BE2C (cell line): ENCODE measurements at regions not wholly inside any gene's neighbourhood (a gene's known extent, or its start where the extent isn't known, plus 50 kb on each side); places are given as distances from the start of the nearest gene placed in this dataset.

Source experiments
- DNase-seq: peaks from one replicate; pipeline ENCODE4 v3.0.0-alpha.2; 2020
- H3K27me3 ChIP-seq: fragments of 250-450 bp; sonication (Bioruptor Pico); 2 replicates; pipeline ENCODE4 v1.5.1; 2020; ENCODE audit warnings: mild to moderate bottlenecking
- H3K36me3 ChIP-seq: fragments of 250-450 bp; sonication (Bioruptor Pico); 2 replicates; pipeline ENCODE4 v1.5.1; 2020; ENCODE audit warnings: mild to moderate bottlenecking
- H3K4me1 ChIP-seq: fragments of 250-450 bp; sonication (Bioruptor Pico); 2 replicates; pipeline ENCODE4 v1.5.1; 2020
- H3K4me3 ChIP-seq: 2 replicates; pipeline ENCODE4 v1.5.1; 2011; ENCODE audit warnings: low read depth, low read length
- H3K9me3 ChIP-seq: fragments of 250-450 bp; sonication (Bioruptor Pico); 2 replicates; pipeline ENCODE4 v1.5.1; 2020
- CTCF ChIP-seq: IDR thresholded peaks from 2 replicates; pipeline ENCODE4 v1.5.1; 2012; ENCODE audit warnings: mild to moderate bottlenecking, low read depth, low read length

GRCh38 chr7:91446819-91447218 is 182.6 kb downstream of the FZD1 start:
- no peaks in the 10 kb centered on the region for H3K36me3 ChIP-seq
- no peak overlapping the region for H3K4me3 ChIP-seq
- no peak for TF ChIP-seq CTCF
- H3K27me3 ChIP-seq: no peaks in the 10 kb centered on the region
- no peak for DNase-seq
- no peaks in the 10 kb centered on the region for H3K4me1 ChIP-seq
- no peaks in the 10 kb centered on the region for H3K9me3 ChIP-seq

GRCh38 chr7:91455411-91455810 is 191.2 kb downstream of the FZD1 start:
- Histone ChIP-seq H3K4me3 (no peak overlapping the region), H3K9me3 (no peaks in the 10 kb centered on the region), H3K27me3 (no peaks in the 10 kb centered on the region), H3K36me3 (no peaks in the 10 kb centered on the region), H3K4me1 (no peaks in the 10 kb centered on the region)
- no peak for TF ChIP-seq CTCF
- DNase-seq: no peak

- no peaks in the 10 kb centered on the region for H3K36me3 ChIP-seq
- no peak for DNase-seq
- no peaks in the 10 kb centered on the region for H3K9me3 ChIP-seq
- no peaks in the 10 kb centered on the region for H3K27me3 ChIP-seq
- no peak for TF ChIP-seq CTCF
- H3K4me3 ChIP-seq: no peak overlapping the region
- H3K4me1 ChIP-seq: no peaks in the 10 kb centered on the region
Measured at GRCh38 chr7:91457208-91457607, 193.0 kb downstream of the FZD1 start.

- no peaks in the 10 kb centered on the region for H3K9me3 ChIP-seq
- H3K27me3 ChIP-seq: no peaks in the 10 kb centered on the region
- H3K4me1 ChIP-seq: no peaks in the 10 kb centered on the region
- no peak overlapping the region for H3K4me3 ChIP-seq
- TF ChIP-seq CTCF: no peak
- DNase-seq: no peak
- H3K36me3 ChIP-seq: no peaks in the 10 kb centered on the region
Measured at GRCh38 chr7:91459539-91459938, 195.3 kb downstream of the FZD1 start.

GRCh38 chr7:91462316-91462715 is 198.1 kb downstream of the FZD1 start:
- no peak for DNase-seq
- Histone ChIP-seq H3K4me1 (no peaks in the 10 kb centered on the region), H3K27me3 (no peaks in the 10 kb centered on the region), H3K4me3 (no peak overlapping the region), H3K36me3 (no peaks in the 10 kb centered on the region), H3K9me3 (no peaks in the 10 kb centered on the region)
- TF ChIP-seq CTCF: no peak

GRCh38 chr7:91463330-91463729 is 199.1 kb downstream of the FZD1 start:
- H3K36me3 ChIP-seq: no peaks in the 10 kb centered on the region
- no peak overlapping the region for H3K4me3 ChIP-seq
- no peaks in the 10 kb centered on the region for H3K27me3 ChIP-seq
- no peak for TF ChIP-seq CTCF
- DNase-seq: no peak
- H3K4me1 ChIP-seq: no peaks in the 10 kb centered on the region
- no peaks in the 10 kb centered on the region for H3K9me3 ChIP-seq
